Fibroblast of the aortic adventitia (primary cell): ENCODE measurements at regions not wholly inside any gene's neighbourhood (a gene's known extent, or its start where the extent isn't known, plus 50 kb on each side); places are given as distances from the start of the nearest gene placed in this dataset.

Experiments
- DNase-seq: peaks from one replicate; pipeline ENCODE4 v3.0.0-alpha.2; 2010; ENCODE audit warnings: low read depth
- H3K4me3 ChIP-seq: 2 replicates; pipeline ENCODE4 v1.5.1; 2011; ENCODE audit warnings: low read depth, mild to moderate bottlenecking, control low read depth, low read length, moderate library complexity
- TF ChIP-seq, protein P1 (sequence below): IDR thresholded peaks from 2 replicates; pipeline ENCODE4 v1.5.1; 2011; ENCODE audit warnings: mild to moderate bottlenecking, low read length, control low read depth, inconsistent platforms; ENCODE audit not compliant: insufficient read depth

- no peak overlapping the region for H3K4me3 ChIP-seq
- TF ChIP-seq, protein P1, sequence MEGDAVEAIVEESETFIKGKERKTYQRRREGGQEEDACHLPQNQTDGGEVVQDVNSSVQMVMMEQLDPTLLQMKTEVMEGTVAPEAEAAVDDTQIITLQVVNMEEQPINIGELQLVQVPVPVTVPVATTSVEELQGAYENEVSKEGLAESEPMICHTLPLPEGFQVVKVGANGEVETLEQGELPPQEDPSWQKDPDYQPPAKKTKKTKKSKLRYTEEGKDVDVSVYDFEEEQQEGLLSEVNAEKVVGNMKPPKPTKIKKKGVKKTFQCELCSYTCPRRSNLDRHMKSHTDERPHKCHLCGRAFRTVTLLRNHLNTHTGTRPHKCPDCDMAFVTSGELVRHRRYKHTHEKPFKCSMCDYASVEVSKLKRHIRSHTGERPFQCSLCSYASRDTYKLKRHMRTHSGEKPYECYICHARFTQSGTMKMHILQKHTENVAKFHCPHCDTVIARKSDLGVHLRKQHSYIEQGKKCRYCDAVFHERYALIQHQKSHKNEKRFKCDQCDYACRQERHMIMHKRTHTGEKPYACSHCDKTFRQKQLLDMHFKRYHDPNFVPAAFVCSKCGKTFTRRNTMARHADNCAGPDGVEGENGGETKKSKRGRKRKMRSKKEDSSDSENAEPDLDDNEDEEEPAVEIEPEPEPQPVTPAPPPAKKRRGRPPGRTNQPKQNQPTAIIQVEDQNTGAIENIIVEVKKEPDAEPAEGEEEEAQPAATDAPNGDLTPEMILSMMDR = no peak
- no peak for DNase-seq
These were observed 228.6 kb downstream of the TBXT start for GRCh38 chr6:165939047-165939446.

GRCh38 chr6:165937564-165938358 is 229.9 kb downstream of the TBXT start:
- TF ChIP-seq, protein P1 = no peak
- H3K4me3 ChIP-seq = no peak overlapping the region
- no peak for DNase-seq

DNA sequence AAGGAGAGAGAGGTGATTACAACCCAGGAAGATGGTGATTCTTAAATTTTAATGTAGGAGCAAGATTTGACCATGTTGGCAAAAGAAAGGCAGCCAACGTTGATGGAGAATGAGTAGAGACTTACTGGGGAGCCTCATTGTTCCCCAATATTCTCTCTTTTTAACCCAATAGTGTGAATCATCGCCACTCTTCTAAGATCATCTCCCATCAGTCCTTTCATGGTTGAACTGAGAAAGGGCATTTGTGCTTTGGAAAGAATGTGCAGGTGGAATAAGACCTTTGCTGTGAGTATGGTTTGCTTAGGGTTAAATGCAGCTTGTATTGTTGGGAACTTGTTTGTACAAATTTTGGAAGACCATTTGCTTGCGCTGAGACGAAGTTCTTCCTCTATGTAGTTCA is 231.0 kb downstream of the TBXT start:
- DNase-seq = no peak
- TF ChIP-seq, protein P1 = no peak
- H3K4me3 ChIP-seq = no peak overlapping the region

GRCh38 chr6:165936096-165936495 is 231.6 kb downstream of the TBXT start:
- TF ChIP-seq, protein P1 = no peak
- no peak overlapping the region for H3K4me3 ChIP-seq
- DNase-seq = no peak

DNA sequence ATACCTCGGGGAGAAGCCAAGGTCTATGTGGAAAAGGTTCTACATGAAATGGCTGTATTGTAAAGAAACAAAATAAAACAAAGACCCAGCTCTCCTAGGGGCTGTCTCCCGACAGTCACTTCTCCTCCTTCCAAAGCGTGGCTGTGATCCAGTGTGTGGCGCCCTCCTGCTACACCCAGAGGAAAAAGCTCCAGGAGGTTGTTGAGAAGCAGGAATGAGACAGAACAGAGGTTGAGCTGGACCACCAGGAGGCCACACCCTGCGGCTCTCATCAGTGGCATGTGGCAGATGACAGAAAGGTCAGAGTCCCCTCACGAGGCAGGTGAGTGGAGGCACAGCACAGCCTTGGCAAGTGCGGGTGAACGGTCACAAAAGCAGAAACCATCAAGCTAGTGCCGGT is 236.0 kb downstream of the TBXT start:
- TF ChIP-seq, protein P1 = no peak
- no peak for DNase-seq
- no peak overlapping the region for H3K4me3 ChIP-seq

DNA sequence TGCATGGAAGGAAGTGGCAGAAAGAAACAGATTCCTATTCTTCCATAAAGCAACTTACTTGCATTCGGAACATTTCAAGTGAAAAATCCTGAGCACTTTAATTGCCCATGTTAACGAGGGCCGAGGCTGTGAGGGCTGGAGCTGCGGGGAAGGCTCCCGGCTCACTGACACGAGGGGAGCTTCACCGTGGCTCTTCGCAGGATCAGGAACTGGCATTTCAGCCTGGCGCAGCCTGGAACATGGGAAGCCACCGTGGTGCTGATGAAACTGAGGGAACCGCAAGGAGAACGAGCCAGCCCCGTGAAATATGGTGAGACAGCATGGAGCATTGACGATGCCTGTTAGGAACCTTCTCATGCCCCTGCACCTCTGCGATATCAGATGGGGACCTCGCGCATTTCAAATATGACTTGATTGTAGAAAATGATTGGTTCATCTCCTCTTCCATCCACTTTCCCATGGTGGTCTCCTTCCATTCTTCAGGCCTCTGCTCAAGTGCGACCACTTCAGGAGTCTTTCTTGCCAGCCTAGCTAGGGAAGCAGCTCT is 236.9 kb downstream of the TBXT start:
- TF ChIP-seq, protein P1 = no peak
- DNase-seq = no peak
- H3K4me3 ChIP-seq = no peak overlapping the region

GRCh38 chr6:165929607-165930006 is 238.0 kb downstream of the TBXT start:
- DNase-seq = no peak
- TF ChIP-seq, protein P1 = no peak
- no peak overlapping the region for H3K4me3 ChIP-seq
